ENCODE measurements at regions not wholly inside any gene's neighbourhood (a gene's known extent, or its start where the extent isn't known, plus 50 kb on each side); places are given as distances from the start of the nearest gene placed in this dataset.

GRCh38 chr16:6218855-6219254, 1113.8 kb upstream of the RBFOX1 start (continued):
- TF ChIP-seq, protein P1, sequence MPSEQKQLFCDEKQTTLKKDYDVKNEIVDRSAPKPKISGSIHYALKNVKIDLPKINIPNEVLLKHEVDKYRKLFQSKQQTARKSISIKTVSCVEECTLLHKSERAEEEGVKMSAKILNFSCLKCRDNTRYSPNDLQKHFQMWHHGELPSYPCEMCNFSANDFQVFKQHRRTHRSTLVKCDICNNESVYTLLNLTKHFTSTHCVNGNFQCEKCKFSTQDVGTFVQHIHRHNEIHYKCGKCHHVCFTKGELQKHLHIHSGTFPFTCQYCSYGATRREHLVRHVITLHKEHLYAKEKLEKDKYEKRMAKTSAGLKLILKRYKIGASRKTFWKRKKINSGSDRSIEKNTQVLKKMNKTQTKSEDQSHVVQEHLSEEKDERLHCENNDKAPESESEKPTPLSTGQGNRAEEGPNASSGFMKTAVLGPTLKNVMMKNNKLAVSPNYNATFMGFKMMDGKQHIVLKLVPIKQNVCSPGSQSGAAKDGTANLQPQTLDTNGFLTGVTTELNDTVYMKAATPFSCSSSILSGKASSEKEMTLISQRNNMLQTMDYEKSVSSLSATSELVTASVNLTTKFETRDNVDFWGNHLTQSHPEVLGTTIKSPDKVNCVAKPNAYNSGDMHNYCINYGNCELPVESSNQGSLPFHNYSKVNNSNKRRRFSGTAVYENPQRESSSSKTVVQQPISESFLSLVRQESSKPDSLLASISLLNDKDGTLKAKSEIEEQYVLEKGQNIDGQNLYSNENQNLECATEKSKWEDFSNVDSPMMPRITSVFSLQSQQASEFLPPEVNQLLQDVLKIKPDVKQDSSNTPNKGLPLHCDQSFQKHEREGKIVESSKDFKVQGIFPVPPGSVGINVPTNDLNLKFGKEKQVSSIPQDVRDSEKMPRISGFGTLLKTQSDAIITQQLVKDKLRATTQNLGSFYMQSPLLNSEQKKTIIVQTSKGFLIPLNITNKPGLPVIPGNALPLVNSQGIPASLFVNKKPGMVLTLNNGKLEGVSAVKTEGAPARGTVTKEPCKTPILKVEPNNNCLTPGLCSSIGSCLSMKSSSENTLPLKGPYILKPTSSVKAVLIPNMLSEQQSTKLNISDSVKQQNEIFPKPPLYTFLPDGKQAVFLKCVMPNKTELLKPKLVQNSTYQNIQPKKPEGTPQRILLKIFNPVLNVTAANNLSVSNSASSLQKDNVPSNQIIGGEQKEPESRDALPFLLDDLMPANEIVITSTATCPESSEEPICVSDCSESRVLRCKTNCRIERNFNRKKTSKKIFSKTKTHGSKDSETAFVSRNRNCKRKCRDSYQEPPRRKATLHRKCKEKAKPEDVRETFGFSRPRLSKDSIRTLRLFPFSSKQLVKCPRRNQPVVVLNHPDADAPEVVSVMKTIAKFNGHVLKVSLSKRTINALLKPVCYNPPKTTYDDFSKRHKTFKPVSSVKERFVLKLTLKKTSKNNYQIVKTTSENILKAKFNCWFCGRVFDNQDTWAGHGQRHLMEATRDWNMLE (tag by site-specific recombination; conservative IDR thresholded peaks at IDR 0.05; ENCODE audit: low read depth) = no peak
- TF ChIP-seq ZNF76 (tag by site-specific recombination; IDR thresholded peaks at IDR 0.05; ENCODE audit: borderline replicate concordance, low read depth) (no peak), ZNF704 (tag by site-specific recombination; IDR thresholded peaks at IDR 0.05) (no peak), ZNF747 (tag by site-specific recombination; IDR thresholded peaks at IDR 0.05) (no peak), ZNF549 (tag by site-specific recombination; IDR thresholded peaks at IDR 0.05) (no peak), ZNF174 (tag by site-specific recombination; IDR thresholded peaks at IDR 0.05) (no peak)

GRCh38 chr16:6216836-6217235, 1115.8 kb upstream of the RBFOX1 start:
- CTCF ChIA-PET = no interaction called here

GRCh38 chr16:6211644-6212043, 1114.0 kb upstream of the EEF2KMT start:
- H3K4me3 ChIP-seq (ENCODE audit: low read depth, low read length) = no peak overlapping the region
- no peaks in the 10 kb centered on the region for H3K4me1 ChIP-seq (ENCODE audit: control insufficient read depth, insufficient read depth, low read length)
- H3K27ac ChIP-seq (ENCODE audit: extremely low read depth, low read depth, low read length) = no peak overlapping the region
- H3K36me3 ChIP-seq (ENCODE audit: control insufficient read depth in 2 of 2, insufficient read depth in 1 of 2, low read length in 2 of 2) = no peaks in the 10 kb centered on the region
- ChIA-PET CTCF (no interaction called here), POLR2A (no interaction called here)
- H3K9me3 ChIP-seq (ENCODE audit: control insufficient read depth, insufficient read depth, low read depth, low read length) = no peaks in the 10 kb centered on the region
- TF ChIP-seq ZNF433 (tag by site-specific recombination; IDR thresholded peaks at IDR 0.05; ENCODE audit: low read depth) = peak; percentile 56; the same call in 1 of the 2 replicates
- peak; percentile 47; the same call in 1 of the 2 replicates for TF ChIP-seq ZNF140 (tag by site-specific recombination; IDR thresholded peaks at IDR 0.05)
- TF ChIP-seq HOXA7 (CRISPR knock-in tag; IDR thresholded peaks at IDR 0.05; ENCODE audit: borderline replicate concordance) = no peak
- TF ChIP-seq ZNF202 (tag by site-specific recombination; IDR thresholded peaks at IDR 0.05; ENCODE audit: borderline replicate concordance) = peak; percentile 49; the same call in 1 of the 2 replicates
- no peak for TF ChIP-seq ZNF214 (tag by site-specific recombination; IDR thresholded peaks at IDR 0.05; ENCODE audit: borderline replicate concordance)
- TF ChIP-seq ZNF510 (tag by site-specific recombination; IDR thresholded peaks at IDR 0.05; ENCODE audit: insufficient replicate concordance) = peak; percentile 42
- TF ChIP-seq ZNF37A (tag by site-specific recombination; IDR thresholded peaks at IDR 0.05) = no peak

More at GRCh38 chr16:6216836-6217235, 1115.8 kb upstream of the RBFOX1 start:
- TF ChIP-seq, protein P2, sequence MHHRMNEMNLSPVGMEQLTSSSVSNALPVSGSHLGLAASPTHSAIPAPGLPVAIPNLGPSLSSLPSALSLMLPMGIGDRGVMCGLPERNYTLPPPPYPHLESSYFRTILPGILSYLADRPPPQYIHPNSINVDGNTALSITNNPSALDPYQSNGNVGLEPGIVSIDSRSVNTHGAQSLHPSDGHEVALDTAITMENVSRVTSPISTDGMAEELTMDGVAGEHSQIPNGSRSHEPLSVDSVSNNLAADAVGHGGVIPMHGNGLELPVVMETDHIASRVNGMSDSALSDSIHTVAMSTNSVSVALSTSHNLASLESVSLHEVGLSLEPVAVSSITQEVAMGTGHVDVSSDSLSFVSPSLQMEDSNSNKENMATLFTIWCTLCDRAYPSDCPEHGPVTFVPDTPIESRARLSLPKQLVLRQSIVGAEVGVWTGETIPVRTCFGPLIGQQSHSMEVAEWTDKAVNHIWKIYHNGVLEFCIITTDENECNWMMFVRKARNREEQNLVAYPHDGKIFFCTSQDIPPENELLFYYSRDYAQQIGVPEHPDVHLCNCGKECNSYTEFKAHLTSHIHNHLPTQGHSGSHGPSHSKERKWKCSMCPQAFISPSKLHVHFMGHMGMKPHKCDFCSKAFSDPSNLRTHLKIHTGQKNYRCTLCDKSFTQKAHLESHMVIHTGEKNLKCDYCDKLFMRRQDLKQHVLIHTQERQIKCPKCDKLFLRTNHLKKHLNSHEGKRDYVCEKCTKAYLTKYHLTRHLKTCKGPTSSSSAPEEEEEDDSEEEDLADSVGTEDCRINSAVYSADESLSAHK (tag by site-specific recombination; IDR thresholded peaks at IDR 0.05) = no peak
- TF ChIP-seq, protein P3, sequence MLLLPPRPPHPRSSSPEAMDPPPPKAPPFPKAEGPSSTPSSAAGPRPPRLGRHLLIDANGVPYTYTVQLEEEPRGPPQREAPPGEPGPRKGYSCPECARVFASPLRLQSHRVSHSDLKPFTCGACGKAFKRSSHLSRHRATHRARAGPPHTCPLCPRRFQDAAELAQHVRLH (tag by site-specific recombination; IDR thresholded peaks at IDR 0.05) = no peak
- TF ChIP-seq ZNF16 (tag by site-specific recombination; IDR thresholded peaks at IDR 0.05; ENCODE audit: low read depth) = no peak
- no peak for TF ChIP-seq ZNF654 (tag by site-specific recombination; IDR thresholded peaks at IDR 0.05; ENCODE audit: low read depth)
- no peak for TF ChIP-seq ZNF112 (tag by site-specific recombination; IDR thresholded peaks at IDR 0.05)
- TF ChIP-seq, protein P4, sequence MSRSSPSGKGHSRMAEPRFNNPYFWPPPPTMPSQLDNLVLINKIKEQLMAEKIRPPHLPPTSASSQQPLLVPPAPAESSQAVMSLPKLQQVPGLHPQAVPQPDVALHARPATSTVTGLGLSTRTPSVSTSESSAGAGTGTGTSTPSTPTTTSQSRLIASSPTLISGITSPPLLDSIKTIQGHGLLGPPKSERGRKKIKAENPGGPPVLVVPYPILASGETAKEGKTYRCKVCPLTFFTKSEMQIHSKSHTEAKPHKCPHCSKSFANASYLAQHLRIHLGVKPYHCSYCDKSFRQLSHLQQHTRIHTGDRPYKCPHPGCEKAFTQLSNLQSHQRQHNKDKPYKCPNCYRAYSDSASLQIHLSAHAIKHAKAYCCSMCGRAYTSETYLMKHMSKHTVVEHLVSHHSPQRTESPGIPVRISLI (tag by site-specific recombination; IDR thresholded peaks at IDR 0.05) = no peak
- TF ChIP-seq ZNF768 (tag by site-specific recombination; IDR thresholded peaks at IDR 0.05) = no peak
- no peak for TF ChIP-seq FEZF1 (tag by site-specific recombination; IDR thresholded peaks at IDR 0.05)
- no peak for TF ChIP-seq ZNF792 (tag by site-specific recombination; IDR thresholded peaks at IDR 0.05)
- H3K36me3 ChIP-seq (ENCODE audit: control insufficient read depth in 2 of 2, insufficient read depth in 1 of 2, low read length in 2 of 2) = no peaks in the 10 kb centered on the region
- no peak overlapping the region for H3K27ac ChIP-seq (ENCODE audit: extremely low read depth, low read depth, low read length)
- POLR2A ChIA-PET = no interaction called here
- H3K9me3 ChIP-seq (ENCODE audit: control insufficient read depth, insufficient read depth, low read depth, low read length) = no peaks in the 10 kb centered on the region
- H3K4me1 ChIP-seq (ENCODE audit: control insufficient read depth, insufficient read depth, low read length) = no peaks in the 10 kb centered on the region
- H3K4me3 ChIP-seq (ENCODE audit: low read depth, low read length) = no peak overlapping the region

Measured in HEK293 (cell line).